ENCODE measurements at regions not wholly inside any gene's neighbourhood (a gene's known extent, or its start where the extent isn't known, plus 50 kb on each side); places are given as distances from the start of the nearest gene placed in this dataset.

- H3K4me3 ChIP-seq (replicated peaks; ENCODE audit: insufficient read depth, low read length), result no peak overlapping the region
- no peak overlapping the region for H3K27ac ChIP-seq (replicated peaks)
- TF ChIP-seq SPI1 (IDR thresholded peaks at IDR 0.05; ENCODE audit: borderline replicate concordance, low read depth) (no peak), REST (IDR thresholded peaks at IDR 0.05; ENCODE audit: insufficient replicate concordance, low read depth) (no peak), POLR2AphosphoS5 (IDR thresholded peaks at IDR 0.05; ENCODE audit: low read depth) (no peak), GABPA (IDR thresholded peaks at IDR 0.05; ENCODE audit: low read depth) (no peak)
- TF ChIP-seq, protein P1, sequence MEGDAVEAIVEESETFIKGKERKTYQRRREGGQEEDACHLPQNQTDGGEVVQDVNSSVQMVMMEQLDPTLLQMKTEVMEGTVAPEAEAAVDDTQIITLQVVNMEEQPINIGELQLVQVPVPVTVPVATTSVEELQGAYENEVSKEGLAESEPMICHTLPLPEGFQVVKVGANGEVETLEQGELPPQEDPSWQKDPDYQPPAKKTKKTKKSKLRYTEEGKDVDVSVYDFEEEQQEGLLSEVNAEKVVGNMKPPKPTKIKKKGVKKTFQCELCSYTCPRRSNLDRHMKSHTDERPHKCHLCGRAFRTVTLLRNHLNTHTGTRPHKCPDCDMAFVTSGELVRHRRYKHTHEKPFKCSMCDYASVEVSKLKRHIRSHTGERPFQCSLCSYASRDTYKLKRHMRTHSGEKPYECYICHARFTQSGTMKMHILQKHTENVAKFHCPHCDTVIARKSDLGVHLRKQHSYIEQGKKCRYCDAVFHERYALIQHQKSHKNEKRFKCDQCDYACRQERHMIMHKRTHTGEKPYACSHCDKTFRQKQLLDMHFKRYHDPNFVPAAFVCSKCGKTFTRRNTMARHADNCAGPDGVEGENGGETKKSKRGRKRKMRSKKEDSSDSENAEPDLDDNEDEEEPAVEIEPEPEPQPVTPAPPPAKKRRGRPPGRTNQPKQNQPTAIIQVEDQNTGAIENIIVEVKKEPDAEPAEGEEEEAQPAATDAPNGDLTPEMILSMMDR (IDR thresholded peaks at IDR 0.05; ENCODE audit: insufficient read depth, low read length), result no peak
- no peak for DNase-seq (ENCODE audit: low read depth in 1 of 2, low spot score in 1 of 2)
- H3K27me3 ChIP-seq (ENCODE audit: insufficient read depth, poor library complexity, severe bottlenecking), result peaks cover 17% of the 10 kb centered on the region
Observed at GRCh38 chr14:95597784-95598211, 62.9 kb downstream of the GLRX5 start.

DNA sequence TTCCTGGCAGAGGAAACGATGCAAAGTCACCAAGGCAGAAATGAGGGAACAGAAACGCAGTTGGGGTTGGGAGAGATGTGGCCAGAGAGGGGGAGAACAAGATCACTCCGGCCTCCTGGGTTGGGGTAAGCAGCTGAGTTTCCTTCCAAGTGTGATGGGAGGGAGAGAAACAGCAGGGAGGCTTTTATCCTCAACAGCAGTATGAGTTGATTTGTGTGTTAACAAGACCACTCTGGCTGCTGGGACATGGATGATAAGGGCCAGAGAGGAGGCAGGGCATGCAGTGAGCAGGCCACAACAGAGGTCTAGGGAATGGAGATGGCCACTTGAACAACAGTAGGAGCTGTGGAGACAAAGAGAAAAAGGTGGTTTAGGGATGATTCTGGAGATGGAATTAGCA lies 66.8 kb downstream of the GLRX5 start:
- DNase-seq (ENCODE audit: low read depth in 1 of 2, low spot score in 1 of 2), result no peak
- no peak for TF ChIP-seq SPI1 (IDR thresholded peaks at IDR 0.05; ENCODE audit: borderline replicate concordance, low read depth)
- TF ChIP-seq POLR2AphosphoS5 (IDR thresholded peaks at IDR 0.05; ENCODE audit: low read depth), result no peak
- TF ChIP-seq, protein P1 (IDR thresholded peaks at IDR 0.05; ENCODE audit: insufficient read depth, low read length), result no peak
- TF ChIP-seq GABPA (IDR thresholded peaks at IDR 0.05; ENCODE audit: low read depth), result no peak
- TF ChIP-seq REST (IDR thresholded peaks at IDR 0.05; ENCODE audit: insufficient replicate concordance, low read depth), result no peak
- Histone ChIP-seq H3K27ac (replicated peaks) (no peak overlapping the region), H3K27me3 (ENCODE audit: insufficient read depth, poor library complexity, severe bottlenecking) (peaks cover 17% of the 10 kb centered on the region), H3K4me3 (replicated peaks; ENCODE audit: insufficient read depth, low read length) (no peak overlapping the region)

DNA sequence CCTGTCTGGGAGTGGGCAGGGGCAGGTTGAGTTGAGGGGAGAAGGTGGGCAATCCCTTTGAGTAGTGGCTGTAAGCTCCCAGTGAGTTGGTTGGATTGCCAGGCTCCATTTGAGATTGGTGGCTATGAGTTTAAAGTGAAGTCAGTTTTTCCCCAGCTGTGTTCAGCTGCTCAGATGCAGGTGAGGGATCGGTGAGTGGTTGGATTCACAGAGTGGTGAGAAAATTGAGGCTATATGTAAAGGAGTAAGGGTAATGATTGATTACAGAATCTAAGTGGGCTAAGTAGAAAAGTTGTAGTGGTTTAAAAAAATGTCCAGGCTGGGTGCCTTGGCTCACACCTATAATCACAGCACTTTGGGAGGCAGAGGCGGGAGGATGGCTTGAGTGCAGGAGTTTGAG lies 68.6 kb downstream of the GLRX5 start:
- H3K4me3 ChIP-seq (replicated peaks; ENCODE audit: insufficient read depth, low read length), result no peak overlapping the region
- DNase-seq (ENCODE audit: low read depth in 1 of 2, low spot score in 1 of 2), result no peak
- TF ChIP-seq GABPA (IDR thresholded peaks at IDR 0.05; ENCODE audit: low read depth) (no peak), POLR2AphosphoS5 (IDR thresholded peaks at IDR 0.05; ENCODE audit: low read depth) (no peak), REST (IDR thresholded peaks at IDR 0.05; ENCODE audit: insufficient replicate concordance, low read depth) (no peak), SPI1 (IDR thresholded peaks at IDR 0.05; ENCODE audit: borderline replicate concordance, low read depth) (no peak)
- TF ChIP-seq, protein P1 (IDR thresholded peaks at IDR 0.05; ENCODE audit: insufficient read depth, low read length), result no peak

More for the DNA sequence above, 68.6 kb downstream of the GLRX5 start:
- no peak overlapping the region for H3K27ac ChIP-seq (replicated peaks)
- peaks cover 8% of the 10 kb centered on the region for H3K27me3 ChIP-seq (ENCODE audit: insufficient read depth, poor library complexity, severe bottlenecking)
